ENCODE measurements at regions not wholly inside any gene's neighbourhood (a gene's known extent, or its start where the extent isn't known, plus 50 kb on each side); places are given as distances from the start of the nearest gene placed in this dataset.

GRCh38 chr20:48433178-48433577 is 394.6 kb downstream of the PREX1 start:
- no peak for DNase-seq

GRCh38 chr20:48432494-48432832 is 395.3 kb downstream of the PREX1 start:
- DNase-seq, result no peak

- DNase-seq, result no peak
These were observed 395.9 kb downstream of the PREX1 start for GRCh38 chr20:48431653-48432493.

GRCh38 chr20:48426630-48427029 is 401.2 kb downstream of the PREX1 start:
- DNase-seq, result no peak

GRCh38 chr20:48425817-48426612 is 401.8 kb downstream of the PREX1 start:
- no peak for DNase-seq

GRCh38 chr20:48425321-48425720 is 402.5 kb downstream of the PREX1 start:
- DNase-seq, result no peak

GRCh38 chr20:48422242-48422960 is 405.4 kb downstream of the PREX1 start:
- no peak for DNase-seq

- DNase-seq, result no peak
These were observed 406.3 kb downstream of the PREX1 start for GRCh38 chr20:48421547-48421946.

- DNase-seq, result no peak
These were observed 407.6 kb downstream of the PREX1 start for GRCh38 chr20:48420176-48420575.

GRCh38 chr20:48419173-48419572 is 408.6 kb downstream of the PREX1 start:
- DNase-seq, result no peak

GRCh38 chr20:48416002-48416401 is 411.8 kb downstream of the PREX1 start:
- no peak for DNase-seq

- DNase-seq, result no peak
These were observed 413.0 kb downstream of the PREX1 start for GRCh38 chr20:48414786-48415185.

GRCh38 chr20:48411919-48412522 is 415.8 kb downstream of the PREX1 start:
- no peak for DNase-seq

GRCh38 chr20:48411245-48411644 is 416.6 kb downstream of the PREX1 start:
- no peak for DNase-seq

- no peak for DNase-seq
These were observed 418.7 kb downstream of the PREX1 start for GRCh38 chr20:48409055-48409615.

- DNase-seq, result no peak
These were observed 420.1 kb downstream of the PREX1 start for GRCh38 chr20:48407710-48408109.

GRCh38 chr20:48406912-48407340 is 420.9 kb downstream of the PREX1 start:
- no peak for DNase-seq

GRCh38 chr20:48406498-48406897 is 421.3 kb downstream of the PREX1 start:
- DNase-seq, result no peak

- no peak for DNase-seq
These were observed 421.9 kb downstream of the PREX1 start for GRCh38 chr20:48405909-48406308.

- DNase-seq, result peak in 1 of 2 experiments; percentile 3
These were observed 423.2 kb downstream of the PREX1 start for GRCh38 chr20:48404598-48404997.

- no peak for DNase-seq
These were observed 424.5 kb downstream of the PREX1 start for GRCh38 chr20:48403167-48403761.

GRCh38 chr20:48401359-48401758 is 426.4 kb downstream of the PREX1 start:
- DNase-seq, result no peak
